ENCODE measurements at regions not wholly inside any gene's neighbourhood (a gene's known extent, or its start where the extent isn't known, plus 50 kb on each side); places are given as distances from the start of the nearest gene placed in this dataset.

DNA sequence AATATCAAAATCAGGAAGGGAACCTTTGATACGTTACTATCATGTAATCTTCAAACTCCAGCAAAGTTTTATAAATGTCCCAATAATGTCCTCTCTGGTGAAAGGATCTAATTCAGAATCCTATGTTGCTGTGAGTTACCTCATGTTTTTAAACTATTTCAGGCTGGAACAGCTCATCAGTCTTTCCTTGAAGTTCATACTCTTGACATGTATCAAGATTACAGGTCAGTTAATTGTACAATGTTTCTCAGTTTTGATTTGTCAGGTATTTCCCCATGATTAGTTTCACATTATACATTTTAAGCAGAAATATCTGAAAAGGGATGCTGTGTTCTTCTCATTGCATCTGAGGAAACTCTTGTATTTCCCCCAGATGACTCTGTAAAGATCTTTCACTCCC, 136.5 kb upstream of the HS3ST1 start:
- Histone ChIP-seq H3K4me3 (ENCODE audit: extremely low read depth in 1 of 4, insufficient read depth in 2 of 4, low read depth in 3 of 4, low read length in 4 of 4) (no peak overlapping the region), H2BK12ac (ENCODE audit: low read depth, low read length) (no peak overlapping the region), H2BK15ac (ENCODE audit: low read length) (no peak overlapping the region), H3K18ac (ENCODE audit: extremely low read depth, low read length) (no peak overlapping the region), H2BK5ac (ENCODE audit: low read depth, low read length) (no peak overlapping the region), H2BK120ac (replicated peaks; ENCODE audit: low read depth, low read length) (no peak overlapping the region), H4K8ac (ENCODE audit: extremely low read depth, insufficient read depth, low read length) (no peak overlapping the region), H4K5ac (ENCODE audit: insufficient read length, low read depth, low read length) (no peak overlapping the region), H3K27me3 (replicated peaks in 1 of 4; ENCODE audit: control insufficient read depth in 3 of 4, extremely low read depth in 1 of 4, insufficient read depth in 3 of 4, low read length in 3 of 4) (no peaks in the 10 kb centered on the region), H2AFZ (ENCODE audit: low read length) (no peak overlapping the region), H4K91ac (replicated peaks; ENCODE audit: insufficient read length, low read length) (no peak overlapping the region), H4K20me1 (replicated peaks in 1 of 2; ENCODE audit: control insufficient read depth in 1 of 2, insufficient read depth in 2 of 2, low read length in 2 of 2) (no peaks in the 10 kb centered on the region), H3K9me3 (ENCODE audit: insufficient read depth in 2 of 2, low read depth in 1 of 2, low read length in 1 of 2) (no peaks in the 10 kb centered on the region), H3K79me1 (ENCODE audit: low read depth, low read length) (no peaks in the 10 kb centered on the region), H3K79me2 (ENCODE audit: control insufficient read depth in 1 of 2, insufficient read depth in 2 of 2, low read length in 2 of 2) (no peaks in the 10 kb centered on the region), H3K23me2 (ENCODE audit: low read depth, low read length) (no peaks in the 10 kb centered on the region), H3K27ac (ENCODE audit: low read depth, low read length) (no peak overlapping the region), H3K4me1 (replicated peaks in 1 of 4; ENCODE audit: control insufficient read depth in 3 of 4, insufficient read depth in 4 of 4, low read length in 3 of 4) (no peaks in the 10 kb centered on the region), H2BK20ac (ENCODE audit: low read length) (no peak overlapping the region), H3K56ac (replicated peaks; ENCODE audit: insufficient read length, low read depth, low read length) (no peak overlapping the region), H3K14ac (ENCODE audit: insufficient read length) (no peak overlapping the region), H3K36me3 (ENCODE audit: control insufficient read depth in 2 of 4, insufficient read depth in 4 of 4, low read length in 3 of 4) (no peaks in the 10 kb centered on the region), H2AK5ac (ENCODE audit: low read depth, low read length) (no peak overlapping the region), H3K4ac (replicated peaks; ENCODE audit: insufficient read length, low read depth, low read length) (no peak overlapping the region), H3K4me2 (ENCODE audit: insufficient read depth in 1 of 2, low read depth in 2 of 2, low read length in 2 of 2) (no peak overlapping the region), H3K23ac (ENCODE audit: insufficient read length) (no peak overlapping the region), H3K9ac (replicated peaks in 1 of 4; ENCODE audit: extremely low read depth in 1 of 4, low read depth in 3 of 4, low read length in 3 of 4) (no peak overlapping the region)
- FAIRE-seq = no peak
- ChIA-PET POLR2A (ENCODE audit: partially characterized antibody) (no interaction called here), CTCF (ENCODE audit: partially characterized antibody) (no interaction called here)
- no peak for DNase-seq (ENCODE audit: low read depth in 1 of 2, low spot score in 2 of 2)
- 83% methylated on average over 1 of the region's 1 CpG; no CpG with 5 or more reads in 1 of the 2 experiments for WGBS, 2 experiments (ENCODE audit: extremely low coverage in 1 of 2, insufficient coverage in 1 of 2, insufficient read length in 1 of 2, insufficient replicate concordance in 2 of 2, low coverage in 1 of 2, low lambda C conversion rate in 2 of 2, missing lambda C conversion rate in 1 of 2)
- TF ChIP-seq CEBPB (IDR thresholded peaks at IDR 0.05; ENCODE audit: low read depth, low read length) (no peak), RXRA (IDR thresholded peaks at IDR 0.05; ENCODE audit: insufficient read depth, low read depth, low read length) (no peak), KDM1A (IDR thresholded peaks at IDR 0.05; ENCODE audit: borderline replicate concordance, low read length) (no peak), SIRT6 (IDR thresholded peaks at IDR 0.05; ENCODE audit: low read length) (no peak), CHD1 (IDR thresholded peaks at IDR 0.05; ENCODE audit: low read depth, low read length) (no peak), POLR2A (IDR thresholded peaks at IDR 0.05; ENCODE audit: control extremely low read depth in 1 of 2, low read depth in 2 of 2, low read length in 2 of 2) (no peak), KDM5A (IDR thresholded peaks at IDR 0.05; ENCODE audit: low read length) (no peak), HDAC6 (IDR thresholded peaks at IDR 0.05; ENCODE audit: low read depth, low read length) (no peak), GABPA (IDR thresholded peaks at IDR 0.05; ENCODE audit: borderline replicate concordance, insufficient read depth, low read length) (no peak), POLR2AphosphoS5 (IDR thresholded peaks at IDR 0.05; ENCODE audit: low read depth, low read length) (no peak)
- TF ChIP-seq, protein P1, sequence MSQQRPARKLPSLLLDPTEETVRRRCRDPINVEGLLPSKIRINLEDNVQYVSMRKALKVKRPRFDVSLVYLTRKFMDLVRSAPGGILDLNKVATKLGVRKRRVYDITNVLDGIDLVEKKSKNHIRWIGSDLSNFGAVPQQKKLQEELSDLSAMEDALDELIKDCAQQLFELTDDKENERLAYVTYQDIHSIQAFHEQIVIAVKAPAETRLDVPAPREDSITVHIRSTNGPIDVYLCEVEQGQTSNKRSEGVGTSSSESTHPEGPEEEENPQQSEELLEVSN (IDR thresholded peaks at IDR 0.05) = no peak
- TF ChIP-seq, protein P2, sequence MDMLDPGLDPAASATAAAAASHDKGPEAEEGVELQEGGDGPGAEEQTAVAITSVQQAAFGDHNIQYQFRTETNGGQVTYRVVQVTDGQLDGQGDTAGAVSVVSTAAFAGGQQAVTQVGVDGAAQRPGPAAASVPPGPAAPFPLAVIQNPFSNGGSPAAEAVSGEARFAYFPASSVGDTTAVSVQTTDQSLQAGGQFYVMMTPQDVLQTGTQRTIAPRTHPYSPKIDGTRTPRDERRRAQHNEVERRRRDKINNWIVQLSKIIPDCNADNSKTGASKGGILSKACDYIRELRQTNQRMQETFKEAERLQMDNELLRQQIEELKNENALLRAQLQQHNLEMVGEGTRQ (IDR thresholded peaks at IDR 0.05; ENCODE audit: low read length) = no peak
